ENCODE measurements at regions not wholly inside any gene's neighbourhood (a gene's known extent, or its start where the extent isn't known, plus 50 kb on each side); places are given as distances from the start of the nearest gene placed in this dataset.
A peak's percentile ranks its signal among the peaks of the same experiment; 100 is the strongest.
"Not testable (repeated sequence)": the region's sequence is repeated elsewhere in the genome, so short reads cannot be mapped to it uniquely, and the experiment has no call there.

- H3K9ac ChIP-seq (ENCODE audit: low read depth in 1 of 2, low read length in 2 of 2); H3K27ac ChIP-seq (ENCODE audit: low read depth, low read length); H3K36me3 ChIP-seq (ENCODE audit: control insufficient read depth in 1 of 2, insufficient read depth in 2 of 2, low read length in 2 of 2); H3K4me3 ChIP-seq (ENCODE audit: low read depth in 1 of 2, low read length in 2 of 2); H3K27me3 ChIP-seq (ENCODE audit: control insufficient read depth in 1 of 2, insufficient read depth in 2 of 2, low read length in 2 of 2): not testable (repeated sequence)
- Histone ChIP-seq H3K9me3 (ENCODE audit: control insufficient read depth in 1 of 2, low read length in 2 of 2) (peaks cover 17 to 33% of the 10 kb centered on the region in 2 donors), H3K4me1 (ENCODE audit: control insufficient read depth in 1 of 2, insufficient read depth in 2 of 2, low read length in 2 of 2) (peaks cover 6 to 12% of the 10 kb centered on the region in 2 donors)
Measured at GRCh38 chr15:22259151-22259750, 178.9 kb downstream of the OR4M2 start.

GRCh38 chr15:22259881-22260421 is 179.6 kb downstream of the OR4M2 start:
- no peaks in the 10 kb centered on the region for H3K27me3 ChIP-seq (ENCODE audit: control insufficient read depth in 1 of 2, insufficient read depth in 2 of 2, low read length in 2 of 2)
- H3K4me1 ChIP-seq (ENCODE audit: control insufficient read depth in 1 of 2, insufficient read depth in 2 of 2, low read length in 2 of 2), result peaks cover 6 to 8% of the 10 kb centered on the region in 2 donors
- H3K9me3 ChIP-seq (ENCODE audit: control insufficient read depth in 1 of 2, low read length in 2 of 2), result peaks cover 17 to 29% of the 10 kb centered on the region in 2 donors
- no peak overlapping the region for H3K4me3 ChIP-seq (ENCODE audit: low read depth in 1 of 2, low read length in 2 of 2)
- H3K9ac ChIP-seq (ENCODE audit: low read depth in 1 of 2, low read length in 2 of 2), result no peak overlapping the region
- no peaks in the 10 kb centered on the region for H3K36me3 ChIP-seq (ENCODE audit: control insufficient read depth in 1 of 2, insufficient read depth in 2 of 2, low read length in 2 of 2)
- no peak overlapping the region for H3K27ac ChIP-seq (ENCODE audit: low read depth, low read length)

- Histone ChIP-seq H3K9me3 (ENCODE audit: control insufficient read depth in 1 of 2, low read length in 2 of 2) (peaks cover 16 to 23% of the 10 kb centered on the region in 2 donors), H3K9ac (ENCODE audit: low read depth in 1 of 2, low read length in 2 of 2) (no peak overlapping the region), H3K27ac (ENCODE audit: low read depth, low read length) (no peak overlapping the region), H3K36me3 (ENCODE audit: control insufficient read depth in 1 of 2, insufficient read depth in 2 of 2, low read length in 2 of 2) (no peaks in the 10 kb centered on the region), H3K4me3 (ENCODE audit: low read depth in 1 of 2, low read length in 2 of 2) (peak overlapping the region in 1 of 2 donors; percentile 10), H3K4me1 (ENCODE audit: control insufficient read depth in 1 of 2, insufficient read depth in 2 of 2, low read length in 2 of 2) (peaks cover 6 to 8% of the 10 kb centered on the region in 2 donors), H3K27me3 (ENCODE audit: control insufficient read depth in 1 of 2, insufficient read depth in 2 of 2, low read length in 2 of 2) (no peaks in the 10 kb centered on the region)
Measured at GRCh38 chr15:22262613-22263020, 182.3 kb downstream of the OR4M2 start.

GRCh38 chr15:22263738-22264137 is 183.4 kb downstream of the OR4M2 start:
- Histone ChIP-seq H3K36me3 (ENCODE audit: control insufficient read depth in 1 of 2, insufficient read depth in 2 of 2, low read length in 2 of 2) (no peaks in the 10 kb centered on the region), H3K9me3 (ENCODE audit: control insufficient read depth in 1 of 2, low read length in 2 of 2) (peaks cover 16 to 20% of the 10 kb centered on the region in 2 donors), H3K27me3 (ENCODE audit: control insufficient read depth in 1 of 2, insufficient read depth in 2 of 2, low read length in 2 of 2) (no peaks in the 10 kb centered on the region), H3K4me1 (ENCODE audit: control insufficient read depth in 1 of 2, insufficient read depth in 2 of 2, low read length in 2 of 2) (peaks cover 6 to 8% of the 10 kb centered on the region in 2 donors), H3K27ac (ENCODE audit: low read depth, low read length) (no peak overlapping the region), H3K9ac (ENCODE audit: low read depth in 1 of 2, low read length in 2 of 2) (no peak overlapping the region), H3K4me3 (ENCODE audit: low read depth in 1 of 2, low read length in 2 of 2) (no peak overlapping the region)

- H3K36me3 ChIP-seq (ENCODE audit: control insufficient read depth in 1 of 2, insufficient read depth in 2 of 2, low read length in 2 of 2); H3K27me3 ChIP-seq (ENCODE audit: control insufficient read depth in 1 of 2, insufficient read depth in 2 of 2, low read length in 2 of 2); H3K4me1 ChIP-seq (ENCODE audit: control insufficient read depth in 1 of 2, insufficient read depth in 2 of 2, low read length in 2 of 2); H3K27ac ChIP-seq (ENCODE audit: low read depth, low read length); H3K9ac ChIP-seq (ENCODE audit: low read depth in 1 of 2, low read length in 2 of 2); H3K4me3 ChIP-seq (ENCODE audit: low read depth in 1 of 2, low read length in 2 of 2): not testable (repeated sequence)
- H3K9me3 ChIP-seq (ENCODE audit: control insufficient read depth in 1 of 2, low read length in 2 of 2), result peaks cover 16 to 19% of the 10 kb centered on the region in 2 donors
Measured at GRCh38 chr15:22264272-22264671, 183.9 kb downstream of the OR4M2 start.

GRCh38 chr15:22265056-22265945 is 185.0 kb downstream of the OR4M2 start:
- Histone ChIP-seq H3K36me3 (ENCODE audit: control insufficient read depth in 1 of 2, insufficient read depth in 2 of 2, low read length in 2 of 2) (no peaks in the 10 kb centered on the region), H3K9me3 (ENCODE audit: control insufficient read depth in 1 of 2, low read length in 2 of 2) (peaks cover 14 to 17% of the 10 kb centered on the region in 2 donors), H3K4me1 (ENCODE audit: control insufficient read depth in 1 of 2, insufficient read depth in 2 of 2, low read length in 2 of 2) (peaks cover 6 to 7% of the 10 kb centered on the region in 2 donors), H3K27me3 (ENCODE audit: control insufficient read depth in 1 of 2, insufficient read depth in 2 of 2, low read length in 2 of 2) (no peaks in the 10 kb centered on the region), H3K9ac (ENCODE audit: low read depth in 1 of 2, low read length in 2 of 2) (no peak overlapping the region), H3K27ac (ENCODE audit: low read depth, low read length) (peak overlapping the region; percentile 6), H3K4me3 (ENCODE audit: low read depth in 1 of 2, low read length in 2 of 2) (no peak overlapping the region)

- H3K27ac ChIP-seq (ENCODE audit: low read depth, low read length), result no peak overlapping the region
- H3K4me3 ChIP-seq (ENCODE audit: low read depth in 1 of 2, low read length in 2 of 2), result no peak overlapping the region
- H3K27me3 ChIP-seq (ENCODE audit: control insufficient read depth in 1 of 2, insufficient read depth in 2 of 2, low read length in 2 of 2), result no peaks in the 10 kb centered on the region
- peaks cover 4 to 6% of the 10 kb centered on the region in 2 donors for H3K4me1 ChIP-seq (ENCODE audit: control insufficient read depth in 1 of 2, insufficient read depth in 2 of 2, low read length in 2 of 2)
- H3K9me3 ChIP-seq (ENCODE audit: control insufficient read depth in 1 of 2, low read length in 2 of 2), result peaks cover 13 to 17% of the 10 kb centered on the region in 2 donors
- no peaks in the 10 kb centered on the region for H3K36me3 ChIP-seq (ENCODE audit: control insufficient read depth in 1 of 2, insufficient read depth in 2 of 2, low read length in 2 of 2)
- no peak overlapping the region for H3K9ac ChIP-seq (ENCODE audit: low read depth in 1 of 2, low read length in 2 of 2)
Measured at GRCh38 chr15:22265970-22266369, 185.6 kb downstream of the OR4M2 start.

GRCh38 chr15:22267761-22268160 is 187.4 kb downstream of the OR4M2 start:
- no peaks in the 10 kb centered on the region for H3K27me3 ChIP-seq (ENCODE audit: control insufficient read depth in 1 of 2, insufficient read depth in 2 of 2, low read length in 2 of 2)

GRCh38 chr15:22268201-22268600 is 187.9 kb downstream of the OR4M2 start:
- not testable (repeated sequence) for H3K4me1 ChIP-seq (ENCODE audit: control insufficient read depth in 1 of 2, insufficient read depth in 2 of 2, low read length in 2 of 2); H3K36me3 ChIP-seq (ENCODE audit: control insufficient read depth in 1 of 2, insufficient read depth in 2 of 2, low read length in 2 of 2); H3K27ac ChIP-seq (ENCODE audit: low read depth, low read length); H3K9ac ChIP-seq (ENCODE audit: low read depth in 1 of 2, low read length in 2 of 2); H3K4me3 ChIP-seq (ENCODE audit: low read depth in 1 of 2, low read length in 2 of 2); H3K27me3 ChIP-seq (ENCODE audit: control insufficient read depth in 1 of 2, insufficient read depth in 2 of 2, low read length in 2 of 2)
- peaks cover 12 to 13% of the 10 kb centered on the region in 2 donors for H3K9me3 ChIP-seq (ENCODE audit: control insufficient read depth in 1 of 2, low read length in 2 of 2)

More at GRCh38 chr15:22267761-22268160, 187.4 kb downstream of the OR4M2 start:
- Histone ChIP-seq H3K4me3 (ENCODE audit: low read depth in 1 of 2, low read length in 2 of 2) (no peak overlapping the region), H3K36me3 (ENCODE audit: control insufficient read depth in 1 of 2, insufficient read depth in 2 of 2, low read length in 2 of 2) (no peaks in the 10 kb centered on the region), H3K9ac (ENCODE audit: low read depth in 1 of 2, low read length in 2 of 2) (no peak overlapping the region), H3K4me1 (ENCODE audit: control insufficient read depth in 1 of 2, insufficient read depth in 2 of 2, low read length in 2 of 2) (peaks cover 4% of the 10 kb centered on the region in 2 donors), H3K27ac (ENCODE audit: low read depth, low read length) (no peak overlapping the region), H3K9me3 (ENCODE audit: control insufficient read depth in 1 of 2, low read length in 2 of 2) (peaks cover 13 to 14% of the 10 kb centered on the region in 2 donors)

GRCh38 chr15:22268654-22269053 is 188.3 kb downstream of the OR4M2 start:
- H3K9me3 ChIP-seq (ENCODE audit: control insufficient read depth in 1 of 2, low read length in 2 of 2), result peaks cover 11 to 13% of the 10 kb centered on the region in 2 donors
- H3K27me3 ChIP-seq (ENCODE audit: control insufficient read depth in 1 of 2, insufficient read depth in 2 of 2, low read length in 2 of 2); H3K4me1 ChIP-seq (ENCODE audit: control insufficient read depth in 1 of 2, insufficient read depth in 2 of 2, low read length in 2 of 2); H3K27ac ChIP-seq (ENCODE audit: low read depth, low read length); H3K4me3 ChIP-seq (ENCODE audit: low read depth in 1 of 2, low read length in 2 of 2); H3K9ac ChIP-seq (ENCODE audit: low read depth in 1 of 2, low read length in 2 of 2); H3K36me3 ChIP-seq (ENCODE audit: control insufficient read depth in 1 of 2, insufficient read depth in 2 of 2, low read length in 2 of 2): not testable (repeated sequence)

Measured in duodenal mucosa (tissue), 2 donors.